ENCODE measurements at regions not wholly inside any gene's neighbourhood (a gene's known extent, or its start where the extent isn't known, plus 50 kb on each side); places are given as distances from the start of the nearest gene placed in this dataset.

GRCh38 chr7:156379324-156380070 lies 261.1 kb upstream of the RNF32 start:
- TF ChIP-seq CTCF (IDR thresholded peaks at IDR 0.05; ENCODE audit: low read depth, low read length, poor library complexity, severe bottlenecking) (no peak), EZH2phosphoT487 (IDR thresholded peaks at IDR 0.05; ENCODE audit: borderline replicate concordance, low read length) (no peak)

Measured in DOHH2 (cell line).